Vagina (tissue), 2 donors: ENCODE measurements at regions not wholly inside any gene's neighbourhood (a gene's known extent, or its start where the extent isn't known, plus 50 kb on each side); places are given as distances from the start of the nearest gene placed in this dataset.

Experiments
- DNase-seq, 2 donors: peaks; one replicate each; pipeline ENCODE4 v3.0.0-alpha.2; 2017; ENCODE audit errors: extremely low spot score in 2 of 2
- H3K27ac ChIP-seq: fragments of 200-600 bp; sonication (generic); one replicate; pipeline ENCODE4 v1.5.1; 2019
- H3K27me3 ChIP-seq: fragments of 200-600 bp; sonication (generic); one replicate; pipeline ENCODE4 v1.5.1; 2019
- H3K36me3 ChIP-seq, 2 donors: fragments of 200-600 bp; sonication (generic); one replicate each; pipeline ENCODE4 v1.5.1; 2017 to 2019
- H3K4me1 ChIP-seq: fragments of 200-600 bp; sonication (generic); one replicate; pipeline ENCODE4 v1.5.1; 2019
- H3K4me3 ChIP-seq, 2 donors: fragments of 200-600 bp; sonication (generic); 1 replicate in 1 of 2; 2 replicates in 1 of 2; pipeline ENCODE4 v1.5.1; 2016 to 2019
- H3K9me3 ChIP-seq: fragments of 200-600 bp; sonication (generic); one replicate; pipeline ENCODE4 v1.5.1; 2019
- POLR2A ChIP-seq, 2 donors: fragments of 450-650 bp; IDR thresholded peaks; one replicate each; pipeline ENCODE4 v1.6.1; 2017; ENCODE audit warnings: antibody characterized with exemption in 2 of 2, mild to moderate bottlenecking in 2 of 2, moderate library complexity in 2 of 2
- POLR2AphosphoS5 ChIP-seq, 2 donors: sonication (generic); formaldehyde crosslinking; IDR thresholded peaks; one replicate each; pipeline ENCODE4 v1.9.0; 2017; ENCODE audit warnings: antibody characterized with exemption in 2 of 2, mild to moderate bottlenecking in 2 of 2, low read depth in 1 of 2; ENCODE audit not compliant: insufficient read depth in 1 of 2
- intact Hi-C: fragments of 100-400 bp; cut with DNase I; formaldehyde crosslinking; loops from one replicate; pipeline ENCODE4 v1.15.1; 2023
- TF ChIP-seq, protein P1 (sequence below), 3 experiments: fragments of 450-650 bp in 2 of 3; fragments of 200-600 bp in 1 of 3; sonication (generic) in 1 of 3; IDR thresholded peaks; one replicate each; pipeline ENCODE4 v1.5.1; 2017 to 2019; ENCODE audit warnings: antibody characterized with exemption in 3 of 3, mild to moderate bottlenecking in 2 of 3, moderate library complexity in 2 of 3

GRCh38 chrX:17922303-17922702, 61.2 kb upstream of the RAI2 start:
- Histone ChIP-seq H3K36me3 (no peaks in the 10 kb centered on the region), H3K4me3 (no peak overlapping the region), H3K27me3 (no peaks in the 10 kb centered on the region), H3K4me1 (no peaks in the 10 kb centered on the region), H3K9me3 (no peaks in the 10 kb centered on the region), H3K27ac (no peak overlapping the region)
- intact Hi-C loops = no loop called here
- TF ChIP-seq POLR2A (IDR thresholded peaks at IDR 0.05) (no peak), POLR2AphosphoS5 (IDR thresholded peaks at IDR 0.05; ENCODE audit: insufficient read depth in 1 of 2, low read depth in 1 of 2) (no peak)
- TF ChIP-seq, protein P1, sequence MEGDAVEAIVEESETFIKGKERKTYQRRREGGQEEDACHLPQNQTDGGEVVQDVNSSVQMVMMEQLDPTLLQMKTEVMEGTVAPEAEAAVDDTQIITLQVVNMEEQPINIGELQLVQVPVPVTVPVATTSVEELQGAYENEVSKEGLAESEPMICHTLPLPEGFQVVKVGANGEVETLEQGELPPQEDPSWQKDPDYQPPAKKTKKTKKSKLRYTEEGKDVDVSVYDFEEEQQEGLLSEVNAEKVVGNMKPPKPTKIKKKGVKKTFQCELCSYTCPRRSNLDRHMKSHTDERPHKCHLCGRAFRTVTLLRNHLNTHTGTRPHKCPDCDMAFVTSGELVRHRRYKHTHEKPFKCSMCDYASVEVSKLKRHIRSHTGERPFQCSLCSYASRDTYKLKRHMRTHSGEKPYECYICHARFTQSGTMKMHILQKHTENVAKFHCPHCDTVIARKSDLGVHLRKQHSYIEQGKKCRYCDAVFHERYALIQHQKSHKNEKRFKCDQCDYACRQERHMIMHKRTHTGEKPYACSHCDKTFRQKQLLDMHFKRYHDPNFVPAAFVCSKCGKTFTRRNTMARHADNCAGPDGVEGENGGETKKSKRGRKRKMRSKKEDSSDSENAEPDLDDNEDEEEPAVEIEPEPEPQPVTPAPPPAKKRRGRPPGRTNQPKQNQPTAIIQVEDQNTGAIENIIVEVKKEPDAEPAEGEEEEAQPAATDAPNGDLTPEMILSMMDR (IDR thresholded peaks at IDR 0.05) = no peak
- no peak for DNase-seq

DNA sequence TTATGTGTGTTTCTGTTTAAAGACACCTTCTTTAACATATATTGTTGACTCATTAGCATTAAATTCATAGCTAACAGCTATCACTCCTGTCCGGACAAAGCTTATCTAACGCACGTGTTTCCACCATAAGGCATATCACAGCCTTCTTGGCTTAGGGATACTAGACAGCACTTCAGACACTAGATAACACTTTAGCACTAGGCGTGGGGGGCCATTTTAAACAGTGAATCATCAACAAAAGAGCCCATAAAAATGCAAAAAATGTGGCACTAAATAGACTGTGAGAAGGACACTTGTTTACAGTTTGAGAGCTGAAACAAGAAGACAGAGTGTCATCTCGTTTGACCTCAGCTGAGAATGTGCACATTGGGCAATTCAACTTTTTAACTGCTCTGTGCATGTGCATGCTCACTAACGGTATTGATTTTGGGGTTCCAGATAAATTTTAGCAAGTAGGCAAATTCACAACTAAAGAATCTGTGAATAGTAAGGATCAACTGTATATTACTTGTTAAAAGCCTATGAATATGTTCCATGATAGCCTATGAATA, 58.9 kb upstream of the RAI2 start:
- no peak for DNase-seq
- H3K27me3 ChIP-seq = no peaks in the 10 kb centered on the region

GRCh38 chrX:17917945-17918577, 57.0 kb upstream of the RAI2 start:
- Histone ChIP-seq H3K27ac (no peak overlapping the region), H3K9me3 (no peaks in the 10 kb centered on the region), H3K4me1 (no peaks in the 10 kb centered on the region), H3K27me3 (no peaks in the 10 kb centered on the region), H3K36me3 (no peaks in the 10 kb centered on the region), H3K4me3 (no peak overlapping the region)
- intact Hi-C loops = no loop called here
- DNase-seq = no peak
- no peak for TF ChIP-seq POLR2A (IDR thresholded peaks at IDR 0.05)
- TF ChIP-seq, protein P1 (IDR thresholded peaks at IDR 0.05) = no peak
- TF ChIP-seq POLR2AphosphoS5 (IDR thresholded peaks at IDR 0.05; ENCODE audit: insufficient read depth in 1 of 2, low read depth in 1 of 2) = no peak

More for the DNA sequence above, 58.9 kb upstream of the RAI2 start:
- intact Hi-C loops = no loop called here
- H3K9me3 ChIP-seq = no peaks in the 10 kb centered on the region
- H3K36me3 ChIP-seq = no peaks in the 10 kb centered on the region
- no peak overlapping the region for H3K27ac ChIP-seq
- no peak overlapping the region for H3K4me3 ChIP-seq
- H3K4me1 ChIP-seq = no peaks in the 10 kb centered on the region
- no peak for TF ChIP-seq POLR2A (IDR thresholded peaks at IDR 0.05)
- TF ChIP-seq POLR2AphosphoS5 (IDR thresholded peaks at IDR 0.05; ENCODE audit: insufficient read depth in 1 of 2, low read depth in 1 of 2) = no peak
- TF ChIP-seq, protein P1 (IDR thresholded peaks at IDR 0.05) = no peak

GRCh38 chrX:17913801-17914200, 52.7 kb upstream of the RAI2 start:
- intact Hi-C loops = no loop called here
- Histone ChIP-seq H3K27me3 (no peaks in the 10 kb centered on the region), H3K36me3 (no peaks in the 10 kb centered on the region), H3K4me1 (no peaks in the 10 kb centered on the region), H3K9me3 (no peaks in the 10 kb centered on the region), H3K27ac (no peak overlapping the region), H3K4me3 (no peak overlapping the region)
- TF ChIP-seq POLR2A (IDR thresholded peaks at IDR 0.05) (no peak), POLR2AphosphoS5 (IDR thresholded peaks at IDR 0.05; ENCODE audit: insufficient read depth in 1 of 2, low read depth in 1 of 2) (no peak)
- TF ChIP-seq, protein P1 (IDR thresholded peaks at IDR 0.05) = no peak
- no peak for DNase-seq
